Vagina (tissue), 2 donors: ENCODE measurements at regions not wholly inside any gene's neighbourhood (a gene's known extent, or its start where the extent isn't known, plus 50 kb on each side); places are given as distances from the start of the nearest gene placed in this dataset.

Experiments
- CTCF ChIP-seq, 3 experiments: fragments of 450-650 bp in 2 of 3; fragments of 200-600 bp in 1 of 3; sonication (generic) in 1 of 3; IDR thresholded peaks; one replicate each; pipeline ENCODE4 v1.5.1; 2017 to 2019; ENCODE audit warnings: antibody characterized with exemption in 3 of 3, mild to moderate bottlenecking in 2 of 3, moderate library complexity in 2 of 3
- POLR2A ChIP-seq, 2 donors: fragments of 450-650 bp; IDR thresholded peaks; one replicate each; pipeline ENCODE4 v1.6.1; 2017; ENCODE audit warnings: antibody characterized with exemption in 2 of 2, mild to moderate bottlenecking in 2 of 2, moderate library complexity in 2 of 2

GRCh38 chr2:82139979-82140611 lies 1835.5 kb upstream of the LRRTM1 start:
- TF ChIP-seq CTCF (IDR thresholded peaks at IDR 0.05) (no peak), POLR2A (IDR thresholded peaks at IDR 0.05) (no peak)
